ENCODE measurements at regions not wholly inside any gene's neighbourhood (a gene's known extent, or its start where the extent isn't known, plus 50 kb on each side); places are given as distances from the start of the nearest gene placed in this dataset.

DNA sequence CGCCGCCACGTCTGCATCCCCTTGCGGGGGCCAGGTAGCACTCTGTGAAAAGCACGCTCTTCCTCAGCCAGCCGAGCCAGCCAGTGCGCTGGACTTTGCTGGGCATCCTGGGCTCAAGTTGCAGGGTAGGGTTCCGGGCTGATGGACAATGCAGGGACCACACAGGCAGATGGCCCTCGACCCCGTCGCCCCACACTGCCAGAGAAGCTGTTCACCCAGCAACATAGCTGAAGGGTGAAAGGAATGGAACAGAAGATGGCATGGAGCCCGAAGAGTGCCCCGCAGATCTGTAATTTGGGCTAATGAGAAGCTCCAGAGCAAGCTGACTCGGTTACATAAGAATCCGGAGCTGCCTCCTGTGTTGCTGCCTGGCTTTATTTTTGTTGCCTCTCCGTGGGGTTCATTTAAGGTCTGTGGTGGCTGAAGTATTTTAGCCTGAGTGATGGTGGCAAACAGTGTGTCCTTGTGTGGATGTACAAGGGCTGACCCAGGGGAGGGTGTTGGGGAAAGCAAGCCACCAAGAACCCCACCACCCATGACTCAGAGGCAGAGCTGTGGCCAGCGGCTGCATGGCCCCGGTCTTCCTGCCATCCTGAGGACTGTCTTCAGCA, 105.8 kb downstream of the SOX1 start:
- TF ChIP-seq CTCF (IDR thresholded peaks at IDR 0.05) (no peak), POLR2A (IDR thresholded peaks at IDR 0.05) (no peak)

All from thyroid gland (tissue), 4 donors.